ENCODE measurements at regions not wholly inside any gene's neighbourhood (a gene's known extent, or its start where the extent isn't known, plus 50 kb on each side); places are given as distances from the start of the nearest gene placed in this dataset.

GRCh38 chr19:30719999-30720345 is 347.8 kb downstream of the ZNF536 start:
- no peak for TF ChIP-seq CTCF (IDR thresholded peaks at IDR 0.05)

DNA sequence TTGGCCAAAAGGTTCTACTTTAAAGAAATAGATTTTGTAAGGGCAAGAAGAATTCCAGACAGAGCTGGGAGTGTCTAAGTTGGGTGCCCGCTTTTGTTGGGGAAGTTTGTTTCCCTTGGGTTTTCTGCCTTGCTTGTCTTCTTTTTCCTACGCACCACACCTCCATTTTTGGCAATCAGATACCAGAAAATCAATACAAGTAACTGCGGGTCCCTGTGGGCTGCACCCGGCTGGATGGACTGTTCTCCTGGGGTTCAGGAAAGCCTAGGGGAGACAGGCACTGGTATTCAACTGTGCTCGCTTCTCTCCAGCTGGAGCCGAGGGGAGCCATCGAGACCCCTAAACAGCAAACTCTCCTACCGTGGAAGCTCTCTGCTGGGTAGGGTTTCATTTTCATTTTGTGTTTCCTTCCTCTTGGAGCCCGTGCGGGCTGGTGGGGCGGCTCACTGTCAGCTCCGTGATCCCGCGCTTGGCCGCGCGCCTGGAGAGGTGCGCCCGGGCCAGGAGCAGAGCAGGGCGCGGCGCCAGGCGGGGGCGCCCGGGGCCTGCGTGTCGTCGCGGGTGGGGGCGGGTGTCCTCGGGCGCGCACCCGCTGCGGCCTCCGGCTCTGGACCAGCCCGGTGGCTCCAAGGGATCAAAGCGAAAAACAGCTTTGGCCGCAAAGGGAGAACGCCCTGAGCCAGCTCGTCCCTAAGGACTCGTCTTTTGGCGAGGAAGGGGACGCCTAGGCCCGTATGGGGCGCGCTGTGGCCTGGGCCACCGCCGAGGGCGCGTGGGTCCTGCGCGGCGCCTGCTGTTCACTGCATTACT is 347.2 kb downstream of the ZNF536 start:
- no peak for TF ChIP-seq CTCF (IDR thresholded peaks at IDR 0.05)

GRCh38 chr19:30718707-30719106 is 346.5 kb downstream of the ZNF536 start:
- no peak for TF ChIP-seq CTCF (IDR thresholded peaks at IDR 0.05)

GRCh38 chr19:30718014-30718413 is 345.8 kb downstream of the ZNF536 start:
- no peak for TF ChIP-seq CTCF (IDR thresholded peaks at IDR 0.05)

GRCh38 chr19:30717381-30717780 is 345.2 kb downstream of the ZNF536 start:
- no peak for TF ChIP-seq CTCF (IDR thresholded peaks at IDR 0.05)

DNA sequence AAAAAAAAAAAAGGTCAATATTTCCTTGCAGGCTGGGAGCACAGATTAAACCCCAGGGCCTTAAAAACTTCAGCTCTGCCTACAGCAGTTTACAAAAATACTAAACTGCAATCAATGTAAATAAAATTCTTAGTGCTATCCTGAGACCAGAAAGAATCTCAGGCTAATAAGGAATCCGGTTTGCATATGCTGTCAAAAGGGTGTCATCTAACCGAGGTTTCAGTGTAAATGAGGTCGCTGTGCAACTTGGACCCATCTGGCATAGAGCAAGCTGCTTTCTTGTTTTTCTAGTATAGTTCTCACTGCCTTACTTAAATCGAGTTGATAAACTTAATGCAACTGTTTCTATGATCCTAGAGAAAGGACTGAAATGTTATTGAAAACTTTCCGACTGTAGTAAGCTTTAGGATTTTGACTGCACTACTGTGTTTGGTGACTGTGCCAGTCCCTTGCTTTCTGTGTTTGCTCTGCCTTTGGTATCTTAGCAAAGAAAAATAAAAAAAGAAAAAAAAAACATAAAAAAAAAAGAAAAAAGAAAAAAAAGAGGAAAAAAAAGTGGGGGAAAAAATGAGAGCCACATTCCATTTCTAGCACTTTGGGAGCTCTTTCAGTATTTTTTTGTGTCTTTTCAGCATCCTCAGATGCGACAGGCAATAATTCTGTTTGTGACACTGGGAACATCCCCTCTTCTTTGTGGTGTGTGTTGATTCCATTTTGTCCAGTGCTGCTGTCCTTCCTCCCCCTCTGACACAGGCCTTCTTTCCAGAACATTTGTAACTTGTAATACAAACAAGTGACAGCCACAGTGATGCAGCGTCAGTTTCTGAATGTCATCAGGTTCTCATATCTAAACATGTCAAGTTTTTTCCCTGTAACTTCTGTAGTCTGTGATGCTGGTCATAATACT is 340.5 kb downstream of the ZNF536 start:
- no peak for TF ChIP-seq CTCF (IDR thresholded peaks at IDR 0.05)

GRCh38 chr19:30711826-30712225 is 339.6 kb downstream of the ZNF536 start:
- TF ChIP-seq CTCF (IDR thresholded peaks at IDR 0.05) = no peak
